ENCODE measurements at regions not wholly inside any gene's neighbourhood (a gene's known extent, or its start where the extent isn't known, plus 50 kb on each side); places are given as distances from the start of the nearest gene placed in this dataset.

DNA sequence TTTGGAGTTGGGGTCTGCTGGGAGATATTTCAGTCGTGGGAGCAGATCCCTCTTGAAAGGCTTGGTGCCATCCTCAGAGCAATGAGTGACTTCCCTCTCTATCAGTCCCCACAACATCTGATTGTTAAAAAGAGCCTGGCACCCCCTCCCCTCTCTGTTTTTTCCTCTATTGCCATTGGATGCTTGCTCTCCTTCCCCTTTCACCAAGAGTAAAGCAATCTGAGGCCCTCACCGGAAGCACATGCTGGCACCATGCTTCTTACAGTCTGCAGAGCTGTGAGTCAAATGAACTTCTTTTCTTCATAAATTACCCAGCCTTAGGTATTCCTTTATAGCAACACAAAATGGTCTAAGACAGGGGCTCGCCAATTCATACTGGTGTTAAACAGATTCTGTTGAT lies 99.1 kb upstream of the CCND2 start:
- no peak for FAIRE-seq
- CTCF ChIA-PET: no interaction called here

More for the DNA sequence above, 99.1 kb upstream of the CCND2 start:
- H3K36me3 ChIP-seq (ENCODE audit: control insufficient read depth in 2 of 2, extremely low read depth in 1 of 2, insufficient read depth in 2 of 2, low read length in 2 of 2): no peaks in the 10 kb centered on the region
- no peak overlapping the region for H3K27ac ChIP-seq (ENCODE audit: insufficient read depth, low read depth, low read length)
- no peak for DNase-seq (ENCODE audit: low read depth, low spot score)
- BruUV-seq (replicated peaks): no TSS peak
- no peaks in the 10 kb centered on the region for H3K79me2 ChIP-seq (ENCODE audit: control insufficient read depth, insufficient read depth, low read length)
- H3K9ac ChIP-seq (replicated peaks; ENCODE audit: extremely low read depth, insufficient read depth, low read length): no peak overlapping the region
- TF ChIP-seq, protein P1, sequence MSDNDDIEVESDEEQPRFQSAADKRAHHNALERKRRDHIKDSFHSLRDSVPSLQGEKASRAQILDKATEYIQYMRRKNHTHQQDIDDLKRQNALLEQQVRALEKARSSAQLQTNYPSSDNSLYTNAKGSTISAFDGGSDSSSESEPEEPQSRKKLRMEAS (IDR thresholded peaks at IDR 0.05; ENCODE audit: insufficient read depth, insufficient read length): no peak
- no peak for TF ChIP-seq FOS (IDR thresholded peaks at IDR 0.05; ENCODE audit: borderline replicate concordance, insufficient read depth, low read length)
- TF ChIP-seq EZH2 (IDR thresholded peaks at IDR 0.05; ENCODE audit: borderline replicate concordance, low read depth, low read length, severe bottlenecking): no peak
- no peak for TF ChIP-seq POLR2AphosphoS5 (IDR thresholded peaks at IDR 0.05; ENCODE audit: insufficient read depth, low read depth, low read length)
- no peak for TF ChIP-seq JUN (IDR thresholded peaks at IDR 0.05; ENCODE audit: borderline replicate concordance, insufficient read depth, insufficient read length, low read depth)
- TF ChIP-seq MYC (IDR thresholded peaks at IDR 0.05; ENCODE audit: low read depth, low read length): no peak
- no peak for TF ChIP-seq GATA2 (IDR thresholded peaks at IDR 0.05; ENCODE audit: insufficient read depth, insufficient read length, low read depth, low read length)
- TF ChIP-seq, protein P2, sequence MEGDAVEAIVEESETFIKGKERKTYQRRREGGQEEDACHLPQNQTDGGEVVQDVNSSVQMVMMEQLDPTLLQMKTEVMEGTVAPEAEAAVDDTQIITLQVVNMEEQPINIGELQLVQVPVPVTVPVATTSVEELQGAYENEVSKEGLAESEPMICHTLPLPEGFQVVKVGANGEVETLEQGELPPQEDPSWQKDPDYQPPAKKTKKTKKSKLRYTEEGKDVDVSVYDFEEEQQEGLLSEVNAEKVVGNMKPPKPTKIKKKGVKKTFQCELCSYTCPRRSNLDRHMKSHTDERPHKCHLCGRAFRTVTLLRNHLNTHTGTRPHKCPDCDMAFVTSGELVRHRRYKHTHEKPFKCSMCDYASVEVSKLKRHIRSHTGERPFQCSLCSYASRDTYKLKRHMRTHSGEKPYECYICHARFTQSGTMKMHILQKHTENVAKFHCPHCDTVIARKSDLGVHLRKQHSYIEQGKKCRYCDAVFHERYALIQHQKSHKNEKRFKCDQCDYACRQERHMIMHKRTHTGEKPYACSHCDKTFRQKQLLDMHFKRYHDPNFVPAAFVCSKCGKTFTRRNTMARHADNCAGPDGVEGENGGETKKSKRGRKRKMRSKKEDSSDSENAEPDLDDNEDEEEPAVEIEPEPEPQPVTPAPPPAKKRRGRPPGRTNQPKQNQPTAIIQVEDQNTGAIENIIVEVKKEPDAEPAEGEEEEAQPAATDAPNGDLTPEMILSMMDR (IDR thresholded peaks at IDR 0.05; ENCODE audit: extremely low read depth in 1 of 2, insufficient read depth in 1 of 2, low read depth in 1 of 2, low read length in 2 of 2): no peak
- TF ChIP-seq POLR2A (IDR thresholded peaks at IDR 0.05; ENCODE audit: low read depth, low read length): no peak
- dilution Hi-C loops (cut with MboI; ENCODE audit: extremely low pct_ligation_motif_present, low sequenced_read_pairs) (no loop called here), intact Hi-C loops (cut with micrococcal nuclease) (no loop called here)
- H4K20me1 ChIP-seq (replicated peaks; ENCODE audit: control insufficient read depth, extremely low read depth, insufficient read depth, low read length): no peaks in the 10 kb centered on the region
- no peak overlapping the region for H2AFZ ChIP-seq (ENCODE audit: low read depth, low read length)
- H3K4me1 ChIP-seq (ENCODE audit: control insufficient read depth, extremely low read depth, insufficient read depth, low read length): no peaks in the 10 kb centered on the region
- H3K4me3 ChIP-seq (replicated peaks in 1 of 3; ENCODE audit: insufficient read depth in 1 of 3, low read depth in 1 of 3, low read length in 3 of 3): no peak overlapping the region
- no peaks in the 10 kb centered on the region for H3K27me3 ChIP-seq (ENCODE audit: control insufficient read depth in 2 of 2, insufficient read depth in 2 of 2, low read length in 2 of 2)
- no peak overlapping the region for H3K4me2 ChIP-seq (ENCODE audit: insufficient read depth, low read length)
- no peaks in the 10 kb centered on the region for H3K9me3 ChIP-seq (replicated peaks; ENCODE audit: control insufficient read depth, insufficient read depth, low read length)
- POLR2A ChIA-PET: no interaction called here
- no peaks in the 10 kb centered on the region for H3K9me1 ChIP-seq (replicated peaks; ENCODE audit: control insufficient read depth, extremely low read depth, insufficient read depth, low read length)

Measured in endothelial cell of umbilical vein (primary cell).